IMR-90 (cell line): ENCODE measurements at regions not wholly inside any gene's neighbourhood (a gene's known extent, or its start where the extent isn't known, plus 50 kb on each side); places are given as distances from the start of the nearest gene placed in this dataset.

Experiments used
- ATAC-seq: fragments of 200-7000 bp; cut with Tn5 transposase; 2 replicates; pipeline ENCODE4 v1.9.1; 2020; ENCODE audit warnings: low read depth, mild to moderate bottlenecking, moderate library complexity
- BruUV-seq: library from RNA; stranded (reverse); fragments of 400-500 nt; replicated peaks from 2 replicates; lab custom pipeline; 2021; lab: Mats Ljungman, UMichigan
- CTCF ChIA-PET: fragments of 300-600 bp; formaldehyde crosslinking; extraction: SDS; loops from one replicate; lab custom pipeline; 2021; ENCODE audit warnings: antibody characterized with exemption; lab: Yijun Ruan, JAX
- POLR2A ChIA-PET: fragments of 300-600 bp; sonication (Branson Sonifier 250); formaldehyde crosslinking; loops from one replicate; lab custom pipeline; 2022; ENCODE audit warnings: antibody characterized with exemption; ENCODE audit not compliant: unreplicated experiment; lab: Charles Lee
- DNase-seq: peaks from one replicate; pipeline ENCODE4 v3.0.0; 2013
- H2AFZ ChIP-seq: replicated peaks from 2 replicates; pipeline ENCODE3; 2013; ENCODE audit warnings: low read length, mild to moderate bottlenecking; ENCODE audit not compliant: poor library complexity
- H2AK5ac ChIP-seq: 2 replicates; pipeline ENCODE4 v1.6.1; 2013; ENCODE audit warnings: low read depth, low read length, inconsistent platforms
- H2AK9ac ChIP-seq: replicated peaks from 2 replicates; pipeline ENCODE3; 2013; ENCODE audit warnings: mild to moderate bottlenecking, low read depth, low read length, moderate library complexity; ENCODE audit not compliant: poor library complexity
- H2BK120ac ChIP-seq: 2 replicates; pipeline ENCODE4 v1.6.1; 2013; ENCODE audit warnings: low read depth, low read length, inconsistent platforms
- H2BK15ac ChIP-seq: 3 replicates; pipeline ENCODE4 v1.6.1; 2013; ENCODE audit warnings: low read depth, low read length, inconsistent platforms
- H2BK20ac ChIP-seq: 2 replicates; pipeline ENCODE4 v1.6.1; 2013; ENCODE audit warnings: low read depth, mild to moderate bottlenecking, inconsistent platforms, low read length, moderate library complexity
- H2BK5ac ChIP-seq: 2 replicates; pipeline ENCODE4 v1.6.1; 2013; ENCODE audit warnings: mild to moderate bottlenecking, low read depth, low read length, inconsistent platforms; ENCODE audit not compliant: poor library complexity, severe bottlenecking
- H3K14ac ChIP-seq: replicated peaks from 2 replicates; pipeline ENCODE4 v1.6.1; 2013; ENCODE audit warnings: low read depth, low read length, inconsistent platforms
- H3K18ac ChIP-seq: 2 replicates; pipeline ENCODE4 v1.6.1; 2013; ENCODE audit warnings: low read depth, low read length, control low read depth
- H3K23ac ChIP-seq: 2 replicates; pipeline ENCODE4 v1.6.1; 2013; ENCODE audit warnings: low read depth, low read length, inconsistent platforms
- H3K27ac ChIP-seq: 2 replicates; pipeline ENCODE4 v1.5.1; 2013; ENCODE audit warnings: mild to moderate bottlenecking, control low read depth, low read length; ENCODE audit not compliant: insufficient read depth
- H3K27me3 ChIP-seq: 2 replicates; pipeline ENCODE4 v1.6.1; 2013; ENCODE audit warnings: low read length; ENCODE audit not compliant: control insufficient read depth, insufficient read depth
- H3K36me3 ChIP-seq: 2 replicates; pipeline ENCODE4 v1.6.1; 2013; ENCODE audit warnings: low read length, mixed read lengths; ENCODE audit not compliant: control insufficient read depth, insufficient read depth
- H3K4ac ChIP-seq: 2 replicates; pipeline ENCODE4 v1.6.1; 2013; ENCODE audit warnings: low read depth, low read length, inconsistent platforms
- H3K4me1 ChIP-seq: 2 replicates; pipeline ENCODE4 v1.6.1; 2013; ENCODE audit warnings: low read length, mixed read lengths; ENCODE audit not compliant: control insufficient read depth, insufficient read depth
- H3K4me2 ChIP-seq: 2 replicates; pipeline ENCODE4 v1.6.1; 2013; ENCODE audit warnings: low read depth, mild to moderate bottlenecking, control low read depth, low read length, moderate library complexity
- H3K4me3 ChIP-seq: 2 replicates; pipeline ENCODE4 v1.5.1; 2013; ENCODE audit warnings: low read depth, mild to moderate bottlenecking, control low read depth, low read length, moderate library complexity; ENCODE audit not compliant: insufficient read depth
- H3K56ac ChIP-seq: 2 replicates; pipeline ENCODE4 v1.6.1; 2013; ENCODE audit warnings: low read length, inconsistent platforms; ENCODE audit not compliant: insufficient read depth; ENCODE audit errors: extremely low read depth
- H3K79me1 ChIP-seq, 2 experiments: 2 replicates each; pipeline ENCODE4 v1.6.1; 2013; ENCODE audit warnings: low read length in 2 of 2, inconsistent platforms in 1 of 2, low read depth in 1 of 2
- H3K9ac ChIP-seq: 2 replicates; pipeline ENCODE4 v1.6.1; 2013; ENCODE audit warnings: low read depth, low read length, control low read depth
- H3K9me1 ChIP-seq: 2 replicates; pipeline ENCODE4 v1.6.1; 2013; ENCODE audit warnings: low read length, inconsistent platforms; ENCODE audit not compliant: insufficient read depth
- H3K9me3 ChIP-seq: 2 replicates; pipeline ENCODE4 v1.6.1; 2013; ENCODE audit warnings: low read length; ENCODE audit not compliant: control insufficient read depth, insufficient read depth
- H4K20me1 ChIP-seq: 2 replicates; pipeline ENCODE4 v1.6.1; 2013; ENCODE audit warnings: low read length, inconsistent platforms; ENCODE audit not compliant: insufficient read depth
- H4K5ac ChIP-seq: 2 replicates; pipeline ENCODE4 v1.6.1; 2013; ENCODE audit warnings: mild to moderate bottlenecking, low read depth, low read length, control low read depth
- H4K8ac ChIP-seq, 2 experiments: 2 replicates each; pipeline ENCODE4 v1.6.1; 2013; ENCODE audit warnings: low read depth in 2 of 2, low read length in 2 of 2, control low read depth in 1 of 2, inconsistent platforms in 1 of 2
- H4K91ac ChIP-seq: 2 replicates; pipeline ENCODE4 v1.6.1; 2013; ENCODE audit warnings: low read depth, low read length, inconsistent platforms; ENCODE audit not compliant: insufficient read depth
- CEBPB ChIP-seq: IDR thresholded peaks from 2 replicates; pipeline ENCODE4 v1.6.1; 2012; ENCODE audit warnings: low read depth, low read length, improper control_type of control experiment
- CHD1 ChIP-seq: IDR thresholded peaks from 2 replicates; pipeline ENCODE4 v1.6.1; 2012; ENCODE audit warnings: low read depth, low read length, improper control_type of control experiment
- CTCF ChIP-seq: conservative IDR thresholded peaks from 2 replicates; pipeline ENCODE4 v1.5.1; 2012; ENCODE audit warnings: mild to moderate bottlenecking, low read depth, low read length, improper control_type of control experiment
- FOS ChIP-seq: fragments of 150-350 bp; IDR thresholded peaks from 2 replicates; pipeline ENCODE4 v1.6.1; 2016; ENCODE audit warnings: low read depth, low read length
- MXI1 ChIP-seq: IDR thresholded peaks from 2 replicates; pipeline ENCODE4 v1.6.1; 2012; ENCODE audit warnings: low read depth, mild to moderate bottlenecking, low read length, moderate library complexity, borderline replicate concordance
- NFE2L2 ChIP-seq: fragments of 150-350 bp; IDR thresholded peaks from 2 replicates; pipeline ENCODE4 v1.6.1; 2016; ENCODE audit warnings: low read depth, mild to moderate bottlenecking, low read length
- POLR2A ChIP-seq: IDR thresholded peaks from 2 replicates; pipeline ENCODE4 v1.6.1; 2012; ENCODE audit warnings: mild to moderate bottlenecking, low read depth, low read length
- RCOR1 ChIP-seq: IDR thresholded peaks from 2 replicates; pipeline ENCODE4 v1.6.1; 2012; ENCODE audit warnings: mild to moderate bottlenecking, low read length, improper control_type of control experiment; ENCODE audit not compliant: insufficient replicate concordance
- WGBS, 2 experiments: methylation state at CpG; one replicate each; pipeline versions ENCODE4 v1.1.5 to v1.1.7; 2013; ENCODE audit warnings: missing lambda C conversion rate in 2 of 2; ENCODE audit not compliant: insufficient read length in 1 of 2; ENCODE audit errors: extremely low coverage in 2 of 2; 5-methylcytosine and 5-hydroxymethylcytosine counted together
- dilution Hi-C: fragments of 300-500 bp; cut with HindIII; formaldehyde crosslinking; loops from one replicate; pipeline ENCODE4 v1.14.3; 2018; ENCODE audit warnings: low sequenced_read_pairs; ENCODE audit not compliant: unreplicated experiment
- in situ Hi-C: fragments of 300-500 bp; cut with MboI; formaldehyde crosslinking; loops from 3 replicates; pipeline ENCODE4 v1.14.3; 2019; ENCODE audit warnings: low sequenced_read_pairs, inconsistent platforms, mixed read lengths
- intact Hi-C: fragments of 100-400 bp; cut with micrococcal nuclease; formaldehyde crosslinking; loops from 2 replicates; pipeline ENCODE4 v1.10.0; 2022

GRCh38 chr19:56939951-56940350 lies 99.4 kb upstream of the PEG3 start:
- dilution Hi-C loops: no loop called here
- H2AK9ac ChIP-seq: no peak overlapping the region

More at GRCh38 chr19:56939951-56940350, 99.4 kb upstream of the PEG3 start:
- Histone ChIP-seq H2BK5ac (no peak overlapping the region), H2AFZ (no peak overlapping the region), H3K27ac (no peak overlapping the region), H2BK120ac (no peak overlapping the region), H3K23ac (no peak overlapping the region), H4K20me1 (no peaks in the 10 kb centered on the region), H3K4me3 (no peak overlapping the region), H2BK15ac (no peak overlapping the region), H2AK5ac (no peak overlapping the region), H3K36me3 (no peaks in the 10 kb centered on the region), H3K9me1 (no peaks in the 10 kb centered on the region), H4K8ac (no peak overlapping the region), H2BK20ac (no peak overlapping the region), H3K4me2 (no peak overlapping the region), H3K56ac (no peak overlapping the region), H3K9ac (no peak overlapping the region), H3K9me3 (peaks cover 27% of the 10 kb centered on the region), H4K91ac (no peak overlapping the region), H3K18ac (no peak overlapping the region), H3K4ac (no peak overlapping the region), H3K27me3 (no peaks in the 10 kb centered on the region), H4K5ac (no peak overlapping the region), H3K79me1 (no peaks in the 10 kb centered on the region), H3K14ac (no peak overlapping the region), H3K4me1 (no peaks in the 10 kb centered on the region)
- TF ChIP-seq FOS (no peak), POLR2A (no peak), CEBPB (no peak), MXI1 (no peak), NFE2L2 (no peak), RCOR1 (no peak), CTCF (no peak), CHD1 (no peak)
- intact Hi-C loops (no loop called here), in situ Hi-C loops (no loop called here)
- ChIA-PET CTCF (interaction anchor here (0.6 kb wide), 1 partner anchor 39 kb away, joined by 3 read pairs; no protein-coding TSS in a partner anchor), POLR2A (no interaction called here)
- ATAC-seq: no peak
- 80% methylated on average over 2 of the region's 11 CpGs; no CpG with 5 or more reads in 1 of the 2 experiments for WGBS, 2 experiments
- no TSS peak for BruUV-seq
- no peak for DNase-seq
